Stimulated activated CD8-positive, alpha-beta memory T cell treated with anti-CD3 and anti-CD28 coated beads, Interleukin-15, amount 100 ng/mL, for 24 hours (primary cell): ENCODE measurements at regions not wholly inside any gene's neighbourhood (a gene's known extent, or its start where the extent isn't known, plus 50 kb on each side); places are given as distances from the start of the nearest gene placed in this dataset.

Experiments
- DNase-seq: peaks from one replicate; pipeline ENCODE4 v3.0.0-alpha.2; 2020; ENCODE audit warnings: low read depth

DNA sequence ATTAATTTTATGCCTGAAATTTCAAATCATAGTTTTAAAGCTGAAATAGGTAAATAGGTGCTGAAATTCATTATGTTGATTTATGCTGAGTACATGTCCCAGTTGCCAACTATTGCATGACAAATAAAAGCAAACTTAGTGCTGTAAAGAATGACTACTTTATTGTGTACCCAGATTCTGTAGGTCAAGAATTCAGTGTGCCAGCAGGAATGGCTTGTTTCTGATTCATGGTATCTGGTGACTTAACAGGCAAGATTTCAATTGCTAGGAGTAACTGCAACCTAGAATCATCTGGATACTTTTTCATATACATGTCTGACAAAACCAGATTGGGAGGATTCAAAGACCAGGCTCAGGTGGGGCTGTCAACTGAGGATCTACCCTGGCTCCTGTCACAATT is 678.4 kb upstream of the ADAMTS5 start:
- DNase-seq, result no peak

GRCh38 chr21:27643326-27643725 is 676.4 kb upstream of the ADAMTS5 start:
- DNase-seq, result no peak

- no peak for DNase-seq
These were observed 672.4 kb upstream of the ADAMTS5 start for GRCh38 chr21:27639286-27639685.

GRCh38 chr21:27636656-27637055 is 669.8 kb upstream of the ADAMTS5 start:
- DNase-seq, result no peak

GRCh38 chr21:27633631-27634030 is 666.7 kb upstream of the ADAMTS5 start:
- no peak for DNase-seq

GRCh38 chr21:27631471-27631870 is 664.6 kb upstream of the ADAMTS5 start:
- DNase-seq, result no peak

DNA sequence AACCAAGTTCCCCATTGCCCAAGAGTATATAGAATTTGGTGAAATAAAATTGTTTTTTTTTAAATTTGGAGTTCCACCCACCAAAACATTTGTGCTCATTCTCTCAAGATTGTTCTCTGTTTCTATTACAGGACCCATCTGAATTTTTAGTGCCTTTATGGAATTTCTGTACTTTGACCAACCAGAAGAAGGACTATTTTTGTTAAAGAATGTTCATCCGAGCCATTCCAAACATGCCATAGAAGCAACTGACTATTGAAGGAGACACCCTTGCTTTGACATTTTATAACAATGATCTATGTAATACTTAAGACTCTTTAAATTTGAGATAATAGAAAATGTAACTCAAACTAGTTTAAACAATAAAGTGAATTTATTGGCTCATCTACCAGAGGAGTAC is 655.7 kb upstream of the ADAMTS5 start:
- no peak for DNase-seq

- DNase-seq, result no peak
These were observed 647.3 kb upstream of the ADAMTS5 start for GRCh38 chr21:27614231-27614630.

GRCh38 chr21:27606422-27606821 is 639.5 kb upstream of the ADAMTS5 start:
- DNase-seq, result no peak

DNA sequence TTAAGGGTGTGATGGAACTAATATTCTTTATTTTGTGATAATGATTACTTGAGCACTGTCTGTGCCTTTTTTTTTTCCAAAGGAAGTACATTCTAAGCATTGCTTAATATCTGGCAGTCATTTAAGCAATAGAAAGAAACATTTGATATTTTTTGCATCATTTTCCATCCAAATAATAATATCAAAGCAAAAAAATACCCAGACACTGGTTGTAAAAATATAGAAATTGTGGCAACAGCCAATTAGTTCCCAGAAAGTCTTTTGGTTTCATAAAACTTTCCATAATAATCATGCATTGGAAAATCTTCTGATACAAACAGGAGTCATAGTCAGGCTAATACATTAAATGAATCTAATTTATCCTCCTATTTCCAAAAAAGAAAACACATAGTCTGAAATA is 629.3 kb upstream of the ADAMTS5 start:
- DNase-seq, result no peak

- DNase-seq, result no peak
These were observed 628.8 kb upstream of the ADAMTS5 start for GRCh38 chr21:27595716-27596115.

DNA sequence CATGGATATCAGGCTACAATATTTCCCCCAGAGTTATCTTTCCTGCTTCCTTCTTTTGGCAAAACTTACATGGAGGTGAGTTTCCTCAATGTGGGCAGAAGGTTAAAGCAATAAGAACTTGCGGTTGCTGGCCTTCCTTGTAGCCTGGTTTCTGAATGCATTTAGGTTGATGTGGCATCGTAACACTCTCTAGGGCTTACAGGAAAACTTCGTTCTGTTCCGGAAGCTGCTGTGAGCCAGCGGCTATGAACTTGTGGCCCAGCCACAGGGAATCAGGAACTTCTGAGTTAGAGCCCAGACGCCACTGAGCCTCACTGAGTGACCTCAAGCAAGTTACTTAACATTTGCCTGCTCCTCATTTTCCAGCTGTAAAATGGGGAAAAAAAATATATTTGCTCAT is 623.4 kb upstream of the ADAMTS5 start:
- no peak for DNase-seq

DNA sequence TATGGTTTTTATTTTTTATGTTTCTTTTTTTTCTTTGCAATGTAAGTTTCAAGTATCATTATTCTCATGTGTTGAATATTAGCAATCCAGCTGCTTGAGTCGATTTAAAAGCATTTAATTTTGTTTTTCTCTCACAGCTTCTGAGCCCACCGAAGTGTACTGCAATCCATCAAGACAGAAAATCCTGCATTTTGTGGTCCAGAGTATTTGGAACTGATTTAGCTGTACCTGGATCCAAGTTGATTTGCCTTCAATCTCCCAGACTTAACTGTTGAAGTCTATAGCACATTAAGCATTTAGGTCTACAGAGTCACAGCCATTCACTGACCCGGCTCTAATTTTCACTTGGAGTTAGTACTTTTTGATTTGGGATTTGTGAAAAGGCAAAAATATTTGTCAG is 622.9 kb upstream of the ADAMTS5 start:
- DNase-seq, result no peak

DNA sequence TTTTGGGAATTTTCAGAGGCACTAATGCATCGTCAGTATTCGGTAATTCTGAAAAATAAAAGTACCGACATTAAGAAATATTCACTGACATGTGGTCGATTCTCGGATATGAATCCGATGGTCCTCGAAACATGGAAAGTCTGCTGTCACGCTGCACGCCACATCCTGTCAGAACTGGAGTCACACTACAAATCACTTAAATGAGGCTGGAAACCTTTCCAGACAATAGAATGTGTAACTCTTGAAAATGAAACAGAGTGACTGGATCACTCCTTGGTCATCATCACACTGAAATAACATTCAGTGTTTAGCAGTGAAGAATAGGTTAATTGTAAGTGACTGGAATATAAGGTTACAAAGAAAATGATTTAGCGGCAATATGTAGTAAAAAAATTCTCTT is 620.1 kb upstream of the ADAMTS5 start:
- DNase-seq, result no peak

DNA sequence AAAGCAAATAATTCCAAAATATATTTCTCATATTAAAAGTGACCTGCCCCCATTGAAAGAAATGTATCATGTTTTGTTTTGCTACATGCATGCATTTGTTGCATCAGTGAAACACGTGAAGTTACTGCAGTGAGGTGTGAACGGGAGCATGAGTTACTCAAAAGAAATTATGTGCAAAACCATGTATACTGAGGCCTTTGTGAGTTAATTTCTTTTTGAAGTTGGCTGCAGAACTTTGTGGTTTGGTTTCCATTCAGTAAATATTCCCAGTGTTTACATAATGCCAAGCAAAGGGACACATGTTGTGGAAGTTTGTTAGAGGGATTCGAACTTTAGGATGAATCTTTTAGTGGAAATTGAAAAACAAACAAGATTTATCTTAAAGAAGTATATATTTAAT is 619.4 kb upstream of the ADAMTS5 start:
- no peak for DNase-seq

GRCh38 chr21:27584256-27584655 is 617.4 kb upstream of the ADAMTS5 start:
- DNase-seq, result no peak

DNA sequence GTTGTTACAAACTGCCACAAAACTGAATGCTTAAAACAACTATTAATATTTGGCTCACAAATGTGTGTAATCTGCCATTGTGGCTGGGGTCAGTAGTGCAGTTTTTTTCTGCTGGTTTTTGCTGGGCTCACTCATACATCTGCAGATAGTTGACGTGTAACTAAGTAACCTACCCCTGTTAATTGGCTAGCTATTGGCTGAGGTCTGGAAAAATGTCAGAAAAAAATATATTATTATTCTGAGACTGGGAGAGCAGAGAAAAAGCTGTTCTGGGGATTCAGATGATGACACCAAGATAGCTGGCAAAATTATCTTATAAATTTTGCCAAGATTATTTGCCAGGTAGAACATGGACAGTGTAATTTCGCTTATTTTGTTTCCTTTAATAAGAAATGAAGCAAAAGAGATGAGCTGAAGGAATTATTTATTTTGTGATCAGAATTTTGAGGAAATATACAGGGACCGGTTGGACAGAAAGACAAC is 616.1 kb upstream of the ADAMTS5 start:
- no peak for DNase-seq

- no peak for DNase-seq
These were observed 615.5 kb upstream of the ADAMTS5 start for GRCh38 chr21:27582246-27582947.

DNA sequence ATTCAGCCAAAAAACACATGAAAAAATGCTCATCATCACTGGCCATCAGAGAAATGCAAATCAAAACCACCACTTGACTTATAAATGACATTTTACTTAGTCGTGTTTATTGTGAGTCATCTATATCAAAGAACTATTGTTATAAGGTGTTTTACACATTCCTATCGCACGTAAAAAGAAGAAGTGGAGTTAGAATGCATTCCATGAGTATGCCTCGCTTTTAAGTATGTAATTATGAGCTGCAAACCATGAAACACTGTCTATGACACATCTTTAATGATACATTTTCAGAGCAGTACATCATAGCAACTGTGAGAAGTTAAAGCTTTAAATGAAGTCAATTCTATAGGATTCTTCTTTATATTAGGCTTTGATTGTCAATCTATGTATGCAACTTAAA is 614.3 kb upstream of the ADAMTS5 start:
- DNase-seq, result no peak

DNA sequence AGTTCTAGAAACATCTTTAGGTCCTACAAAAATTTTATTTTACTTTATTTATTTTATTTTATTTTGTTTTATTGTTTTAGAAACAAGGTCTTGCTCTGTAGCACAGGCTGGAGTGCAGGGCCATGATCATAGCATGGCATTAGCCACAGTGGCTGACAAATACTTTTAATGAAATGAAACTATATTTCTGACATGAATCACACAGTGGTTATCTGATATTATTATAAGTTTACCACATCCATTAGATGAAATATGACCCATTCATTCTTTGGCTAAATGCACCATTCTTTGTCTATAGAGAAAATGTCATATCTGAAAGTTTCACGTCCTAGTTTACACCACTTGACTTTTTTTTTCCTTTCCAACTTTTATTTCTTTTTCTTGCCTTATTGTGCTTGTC is 613.4 kb upstream of the ADAMTS5 start:
- DNase-seq, result no peak

- DNase-seq, result no peak
These were observed 611.9 kb upstream of the ADAMTS5 start for GRCh38 chr21:27578741-27579265.

- no peak for DNase-seq
These were observed 605.8 kb upstream of the ADAMTS5 start for GRCh38 chr21:27572696-27573095.

GRCh38 chr21:27571706-27572105 is 604.8 kb upstream of the ADAMTS5 start:
- DNase-seq, result no peak

DNA sequence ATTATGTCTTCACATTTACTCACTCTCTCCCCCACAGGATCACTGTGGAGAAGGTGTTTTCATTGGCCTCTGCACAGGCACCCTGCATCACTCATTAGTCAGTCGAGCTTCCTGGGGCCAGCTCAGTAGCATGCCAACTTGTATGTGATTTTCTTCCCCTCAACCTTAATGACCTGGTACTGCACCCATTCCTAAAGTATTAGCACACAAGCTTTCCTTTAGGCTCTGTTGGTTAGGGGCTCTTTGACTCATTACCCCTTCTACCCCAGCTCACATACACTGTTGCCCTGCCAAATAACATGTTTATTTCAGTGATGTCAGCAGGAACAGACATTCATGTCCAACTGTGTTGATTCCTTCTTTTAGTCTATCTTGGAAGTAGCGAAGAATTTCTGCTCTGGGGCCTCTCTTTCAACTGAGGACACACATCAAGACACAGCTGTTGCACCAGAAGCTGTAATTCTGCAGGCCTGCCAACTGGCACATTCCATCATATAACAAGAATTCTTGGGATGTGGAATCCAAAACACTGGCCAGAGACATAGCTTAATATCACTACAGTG is 603.5 kb upstream of the ADAMTS5 start:
- no peak for DNase-seq
